ENCODE measurements at regions not wholly inside any gene's neighbourhood (a gene's known extent, or its start where the extent isn't known, plus 50 kb on each side); places are given as distances from the start of the nearest gene placed in this dataset.

DNA sequence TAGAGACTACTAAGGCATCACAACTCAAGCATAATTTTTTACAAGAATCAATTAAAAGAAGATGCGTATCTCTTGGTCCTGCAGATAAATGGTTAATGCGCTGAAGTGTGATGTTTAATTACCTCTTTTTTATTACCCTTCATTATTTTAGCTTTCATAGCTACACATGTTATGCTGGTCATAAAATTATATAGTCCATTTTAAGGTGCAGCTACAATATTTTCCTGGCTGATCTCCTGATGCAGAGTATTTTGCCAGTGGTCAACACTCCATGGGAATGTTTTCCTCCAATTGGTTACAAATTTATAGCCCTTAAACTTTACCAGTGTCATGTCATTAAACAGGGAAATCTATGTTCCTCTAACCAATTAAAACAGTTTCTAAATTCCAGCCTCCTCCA lies 1617.2 kb downstream of the PCDH7 start:
- TF ChIP-seq, protein P1, sequence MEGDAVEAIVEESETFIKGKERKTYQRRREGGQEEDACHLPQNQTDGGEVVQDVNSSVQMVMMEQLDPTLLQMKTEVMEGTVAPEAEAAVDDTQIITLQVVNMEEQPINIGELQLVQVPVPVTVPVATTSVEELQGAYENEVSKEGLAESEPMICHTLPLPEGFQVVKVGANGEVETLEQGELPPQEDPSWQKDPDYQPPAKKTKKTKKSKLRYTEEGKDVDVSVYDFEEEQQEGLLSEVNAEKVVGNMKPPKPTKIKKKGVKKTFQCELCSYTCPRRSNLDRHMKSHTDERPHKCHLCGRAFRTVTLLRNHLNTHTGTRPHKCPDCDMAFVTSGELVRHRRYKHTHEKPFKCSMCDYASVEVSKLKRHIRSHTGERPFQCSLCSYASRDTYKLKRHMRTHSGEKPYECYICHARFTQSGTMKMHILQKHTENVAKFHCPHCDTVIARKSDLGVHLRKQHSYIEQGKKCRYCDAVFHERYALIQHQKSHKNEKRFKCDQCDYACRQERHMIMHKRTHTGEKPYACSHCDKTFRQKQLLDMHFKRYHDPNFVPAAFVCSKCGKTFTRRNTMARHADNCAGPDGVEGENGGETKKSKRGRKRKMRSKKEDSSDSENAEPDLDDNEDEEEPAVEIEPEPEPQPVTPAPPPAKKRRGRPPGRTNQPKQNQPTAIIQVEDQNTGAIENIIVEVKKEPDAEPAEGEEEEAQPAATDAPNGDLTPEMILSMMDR (IDR thresholded peaks at IDR 0.05), result no peak
- TF ChIP-seq POLR2A (IDR thresholded peaks at IDR 0.05; ENCODE audit: low read length) (no peak), HOXB5 (CRISPR knock-in tag; IDR thresholded peaks at IDR 0.05) (no peak), SMC3 (IDR thresholded peaks at IDR 0.05) (no peak), MAZ (IDR thresholded peaks at IDR 0.05; ENCODE audit: borderline replicate concordance, low read depth, low read length) (no peak)
- TF ChIP-seq, protein P2, sequence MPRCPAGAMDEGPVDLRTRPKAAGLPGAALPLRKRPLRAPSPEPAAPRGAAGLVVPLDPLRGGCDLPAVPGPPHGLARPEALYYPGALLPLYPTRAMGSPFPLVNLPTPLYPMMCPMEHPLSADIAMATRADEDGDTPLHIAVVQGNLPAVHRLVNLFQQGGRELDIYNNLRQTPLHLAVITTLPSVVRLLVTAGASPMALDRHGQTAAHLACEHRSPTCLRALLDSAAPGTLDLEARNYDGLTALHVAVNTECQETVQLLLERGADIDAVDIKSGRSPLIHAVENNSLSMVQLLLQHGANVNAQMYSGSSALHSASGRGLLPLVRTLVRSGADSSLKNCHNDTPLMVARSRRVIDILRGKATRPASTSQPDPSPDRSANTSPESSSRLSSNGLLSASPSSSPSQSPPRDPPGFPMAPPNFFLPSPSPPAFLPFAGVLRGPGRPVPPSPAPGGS (IDR thresholded peaks at IDR 0.05), result no peak
- TF ChIP-seq, protein P3, sequence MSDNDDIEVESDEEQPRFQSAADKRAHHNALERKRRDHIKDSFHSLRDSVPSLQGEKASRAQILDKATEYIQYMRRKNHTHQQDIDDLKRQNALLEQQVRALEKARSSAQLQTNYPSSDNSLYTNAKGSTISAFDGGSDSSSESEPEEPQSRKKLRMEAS (IDR thresholded peaks at IDR 0.05), result no peak
